ENCODE measurements at regions not wholly inside any gene's neighbourhood (a gene's known extent, or its start where the extent isn't known, plus 50 kb on each side); places are given as distances from the start of the nearest gene placed in this dataset.

DNA sequence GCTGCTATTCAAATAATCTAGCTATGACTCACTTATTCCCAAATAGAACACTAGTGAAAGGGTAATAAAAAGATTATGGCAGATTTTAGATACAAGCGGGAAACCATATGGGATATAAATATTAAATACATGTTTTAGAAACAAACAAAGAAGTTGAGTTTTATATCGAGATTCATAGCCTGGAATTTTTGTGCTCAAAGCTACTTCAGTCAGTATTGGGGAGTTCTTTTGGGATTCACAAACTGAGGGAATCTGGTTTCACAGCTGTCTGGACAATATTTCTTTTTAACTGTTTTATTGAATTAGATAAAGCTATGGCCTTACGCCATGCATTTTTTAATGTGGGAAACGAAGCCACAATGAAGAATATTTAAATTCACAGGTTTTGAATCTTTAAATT lies 257.1 kb upstream of the PCDH20 start:
- H3K79me1 ChIP-seq (ENCODE audit: insufficient read depth, low read depth, low read length, poor library complexity, severe bottlenecking) = no peaks in the 10 kb centered on the region
- Mint-ChIP-seq H3K36me3 (ENCODE audit: insufficient read depth in 1 of 3, low read depth in 3 of 3) (no peaks in the 10 kb centered on the region), H3K27me3 (ENCODE audit: low read depth) (no peaks in the 10 kb centered on the region), H3K4me3 (no peak overlapping the region), H3K4me1 (no peaks in the 10 kb centered on the region; a peak in 1 of 4 replicates), H3K27ac (no peak overlapping the region), H3K9me3 (no peaks in the 10 kb centered on the region; a peak in 1 of 5 replicates)
- no peak overlapping the region for H3K4ac ChIP-seq (ENCODE audit: low read depth, low read length)
- H2BK12ac ChIP-seq (ENCODE audit: insufficient read length, low read depth, low read length) = no peak overlapping the region
- DNase-seq = no peak
- H2BK20ac ChIP-seq (ENCODE audit: low read depth, low read length, poor library complexity, severe bottlenecking) = no peak overlapping the region
- H3T11ph ChIP-seq (ENCODE audit: low read length) = no peak overlapping the region
- H4K5ac ChIP-seq (ENCODE audit: insufficient read length, low read depth, low read length) = no peak overlapping the region
- no peaks in the 10 kb centered on the region for H3K79me2 ChIP-seq (ENCODE audit: insufficient read depth, low read length)
- H2AK5ac ChIP-seq (ENCODE audit: insufficient read length, low read length) = no peak overlapping the region
- H3K23ac ChIP-seq (ENCODE audit: insufficient read length, low read depth, low read length) = no peak overlapping the region
- H3K23me2 ChIP-seq (ENCODE audit: insufficient read length, low read depth, low read length, poor library complexity, severe bottlenecking) = no peaks in the 10 kb centered on the region
- no peaks in the 10 kb centered on the region for H3K9me3 ChIP-seq (ENCODE audit: control insufficient read depth, low read depth, low read length)
- H3K27ac ChIP-seq (ENCODE audit: insufficient read length, low read depth, low read length) = no peak overlapping the region
- H2BK120ac ChIP-seq (ENCODE audit: low read depth, low read length, poor library complexity, severe bottlenecking) = no peak overlapping the region
- no peak overlapping the region for H3K14ac ChIP-seq (ENCODE audit: insufficient read depth, low read length)
- H4K20me1 ChIP-seq (ENCODE audit: control insufficient read depth, insufficient read depth, insufficient read length) = no peaks in the 10 kb centered on the region
- WGBS (ENCODE audit: extremely low coverage, insufficient read length, low lambda C conversion rate) = no CpG with 5 or more reads among the region's 4 CpGs
- no peak overlapping the region for H3K4me2 ChIP-seq (ENCODE audit: insufficient read depth, insufficient read length, low read length)
- TF ChIP-seq, protein P1, sequence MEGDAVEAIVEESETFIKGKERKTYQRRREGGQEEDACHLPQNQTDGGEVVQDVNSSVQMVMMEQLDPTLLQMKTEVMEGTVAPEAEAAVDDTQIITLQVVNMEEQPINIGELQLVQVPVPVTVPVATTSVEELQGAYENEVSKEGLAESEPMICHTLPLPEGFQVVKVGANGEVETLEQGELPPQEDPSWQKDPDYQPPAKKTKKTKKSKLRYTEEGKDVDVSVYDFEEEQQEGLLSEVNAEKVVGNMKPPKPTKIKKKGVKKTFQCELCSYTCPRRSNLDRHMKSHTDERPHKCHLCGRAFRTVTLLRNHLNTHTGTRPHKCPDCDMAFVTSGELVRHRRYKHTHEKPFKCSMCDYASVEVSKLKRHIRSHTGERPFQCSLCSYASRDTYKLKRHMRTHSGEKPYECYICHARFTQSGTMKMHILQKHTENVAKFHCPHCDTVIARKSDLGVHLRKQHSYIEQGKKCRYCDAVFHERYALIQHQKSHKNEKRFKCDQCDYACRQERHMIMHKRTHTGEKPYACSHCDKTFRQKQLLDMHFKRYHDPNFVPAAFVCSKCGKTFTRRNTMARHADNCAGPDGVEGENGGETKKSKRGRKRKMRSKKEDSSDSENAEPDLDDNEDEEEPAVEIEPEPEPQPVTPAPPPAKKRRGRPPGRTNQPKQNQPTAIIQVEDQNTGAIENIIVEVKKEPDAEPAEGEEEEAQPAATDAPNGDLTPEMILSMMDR (conservative IDR thresholded peaks at IDR 0.05) = no peak
- H4K8ac ChIP-seq (replicated peaks; ENCODE audit: insufficient read length, low read depth, low read length) = no peak overlapping the region
- no peak overlapping the region for H2AFZ ChIP-seq (ENCODE audit: low read length)
- H2BK5ac ChIP-seq (ENCODE audit: insufficient read length, low read length) = no peak overlapping the region
- H2BK15ac ChIP-seq (ENCODE audit: low read depth, low read length) = no peak overlapping the region
- no peaks in the 10 kb centered on the region for H3K4me1 ChIP-seq (ENCODE audit: insufficient read depth, low read length)
- H3K9ac ChIP-seq (ENCODE audit: extremely low read depth, insufficient read length, low read length) = no peak overlapping the region
- H3K56ac ChIP-seq (ENCODE audit: insufficient read length, low read depth, low read length) = no peak overlapping the region
- no peak overlapping the region for H4K91ac ChIP-seq (ENCODE audit: insufficient read length, low read depth, low read length)
- no peaks in the 10 kb centered on the region for H3K27me3 ChIP-seq (ENCODE audit: insufficient read depth, low read length)
- no peak overlapping the region for H3K18ac ChIP-seq (ENCODE audit: insufficient read length, low read depth, low read length)
